ENCODE measurements at regions not wholly inside any gene's neighbourhood (a gene's known extent, or its start where the extent isn't known, plus 50 kb on each side); places are given as distances from the start of the nearest gene placed in this dataset.
"Not testable (repeated sequence)": the region's sequence is repeated elsewhere in the genome, so short reads cannot be mapped to it uniquely, and the experiment has no call there.

- Histone ChIP-seq H3K27me3 (no peaks in the 10 kb centered on the region), H3K4me3 (no peak overlapping the region), H3K9me3 (no peaks in the 10 kb centered on the region), H3K27ac (no peak overlapping the region), H3K36me3 (no peaks in the 10 kb centered on the region), H3K4me1 (no peaks in the 10 kb centered on the region)
- no peak for DNase-seq
- TF ChIP-seq, protein P1, sequence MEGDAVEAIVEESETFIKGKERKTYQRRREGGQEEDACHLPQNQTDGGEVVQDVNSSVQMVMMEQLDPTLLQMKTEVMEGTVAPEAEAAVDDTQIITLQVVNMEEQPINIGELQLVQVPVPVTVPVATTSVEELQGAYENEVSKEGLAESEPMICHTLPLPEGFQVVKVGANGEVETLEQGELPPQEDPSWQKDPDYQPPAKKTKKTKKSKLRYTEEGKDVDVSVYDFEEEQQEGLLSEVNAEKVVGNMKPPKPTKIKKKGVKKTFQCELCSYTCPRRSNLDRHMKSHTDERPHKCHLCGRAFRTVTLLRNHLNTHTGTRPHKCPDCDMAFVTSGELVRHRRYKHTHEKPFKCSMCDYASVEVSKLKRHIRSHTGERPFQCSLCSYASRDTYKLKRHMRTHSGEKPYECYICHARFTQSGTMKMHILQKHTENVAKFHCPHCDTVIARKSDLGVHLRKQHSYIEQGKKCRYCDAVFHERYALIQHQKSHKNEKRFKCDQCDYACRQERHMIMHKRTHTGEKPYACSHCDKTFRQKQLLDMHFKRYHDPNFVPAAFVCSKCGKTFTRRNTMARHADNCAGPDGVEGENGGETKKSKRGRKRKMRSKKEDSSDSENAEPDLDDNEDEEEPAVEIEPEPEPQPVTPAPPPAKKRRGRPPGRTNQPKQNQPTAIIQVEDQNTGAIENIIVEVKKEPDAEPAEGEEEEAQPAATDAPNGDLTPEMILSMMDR (IDR thresholded peaks at IDR 0.05): no peak
- TF ChIP-seq POLR2A (IDR thresholded peaks at IDR 0.05): no peak
- intact Hi-C loops (cut with DNase I; ENCODE audit: low total_unique reads): no loop called here
Measured at GRCh38 chr13:103607995-103608394, 541.8 kb upstream of the SLC10A2 start.

- TF ChIP-seq POLR2A (IDR thresholded peaks at IDR 0.05): no peak
- TF ChIP-seq, protein P1 (IDR thresholded peaks at IDR 0.05): no peak
- Histone ChIP-seq H3K4me1 (no peaks in the 10 kb centered on the region), H3K27me3 (no peaks in the 10 kb centered on the region), H3K4me3 (no peak overlapping the region), H3K27ac (no peak overlapping the region), H3K36me3 (no peaks in the 10 kb centered on the region), H3K9me3 (no peaks in the 10 kb centered on the region)
- intact Hi-C loops (cut with DNase I; ENCODE audit: low total_unique reads): no loop called here
- DNase-seq: no peak
Measured at GRCh38 chr13:103605546-103606326, 539.5 kb upstream of the SLC10A2 start.

- intact Hi-C loops (cut with DNase I; ENCODE audit: low total_unique reads); H3K4me3 ChIP-seq; H3K36me3 ChIP-seq; H3K27ac ChIP-seq; H3K9me3 ChIP-seq; DNase-seq; H3K4me1 ChIP-seq; H3K27me3 ChIP-seq: not testable (repeated sequence)
Measured at GRCh38 chr13:103599870-103600269, 533.7 kb upstream of the SLC10A2 start.

GRCh38 chr13:103598671-103599070 lies 532.5 kb upstream of the SLC10A2 start:
- intact Hi-C loops (cut with DNase I; ENCODE audit: low total_unique reads): no loop called here
- H3K27me3 ChIP-seq: no peaks in the 10 kb centered on the region
- TF ChIP-seq POLR2A (IDR thresholded peaks at IDR 0.05): no peak
- TF ChIP-seq, protein P1 (IDR thresholded peaks at IDR 0.05): no peak
- no peak for DNase-seq
- no peaks in the 10 kb centered on the region for H3K36me3 ChIP-seq
- H3K27ac ChIP-seq: no peak overlapping the region
- no peak overlapping the region for H3K4me3 ChIP-seq
- no peaks in the 10 kb centered on the region for H3K9me3 ChIP-seq
- no peaks in the 10 kb centered on the region for H3K4me1 ChIP-seq

- DNase-seq: no peak
- intact Hi-C loops (cut with DNase I; ENCODE audit: low total_unique reads): no loop called here
- H3K4me1 ChIP-seq: no peaks in the 10 kb centered on the region
- H3K4me3 ChIP-seq: no peak overlapping the region
- H3K36me3 ChIP-seq: no peaks in the 10 kb centered on the region
- no peak overlapping the region for H3K27ac ChIP-seq
- TF ChIP-seq, protein P1 (IDR thresholded peaks at IDR 0.05): no peak
- no peak for TF ChIP-seq POLR2A (IDR thresholded peaks at IDR 0.05)
- H3K27me3 ChIP-seq: no peaks in the 10 kb centered on the region
- no peaks in the 10 kb centered on the region for H3K9me3 ChIP-seq
Measured at GRCh38 chr13:103573446-103573845, 507.2 kb upstream of the SLC10A2 start.
